GM03348 (cell line): ENCODE measurements at regions not wholly inside any gene's neighbourhood (a gene's known extent, or its start where the extent isn't known, plus 50 kb on each side); places are given as distances from the start of the nearest gene placed in this dataset.

Experiments
- DNase-seq: peaks from one replicate; pipeline ENCODE4 v3.0.0; 2012; ENCODE audit warnings: low spot score

GRCh38 chr20:39266989-39267388 is 304.8 kb downstream of the DHX35 start:
- no peak for DNase-seq

- DNase-seq = peak; percentile 86
Measured at GRCh38 chr20:39264506-39265172, 302.5 kb downstream of the DHX35 start.

- DNase-seq = no peak
Measured at GRCh38 chr20:39263076-39263475, 300.9 kb downstream of the DHX35 start.

GRCh38 chr20:39259808-39260207 is 297.7 kb downstream of the DHX35 start:
- no peak for DNase-seq

GRCh38 chr20:39259010-39259803 is 297.1 kb downstream of the DHX35 start:
- DNase-seq = no peak

- no peak for DNase-seq
Measured at GRCh38 chr20:39258253-39258652, 296.1 kb downstream of the DHX35 start.

- no peak for DNase-seq
Measured at GRCh38 chr20:39253051-39253755, 291.1 kb downstream of the DHX35 start.

- no peak for DNase-seq
Measured at GRCh38 chr20:39252035-39252434, 289.9 kb downstream of the DHX35 start.

- no peak for DNase-seq
Measured at GRCh38 chr20:39249798-39250197, 287.7 kb downstream of the DHX35 start.

- no peak for DNase-seq
Measured at GRCh38 chr20:39248862-39249485, 286.8 kb downstream of the DHX35 start.

GRCh38 chr20:39248171-39248861 is 286.2 kb downstream of the DHX35 start:
- no peak for DNase-seq

GRCh38 chr20:39246436-39246835 is 284.3 kb downstream of the DHX35 start:
- DNase-seq = no peak

- DNase-seq = no peak
Measured at GRCh38 chr20:39245685-39246311, 283.7 kb downstream of the DHX35 start.

GRCh38 chr20:39243962-39244361 is 281.8 kb downstream of the DHX35 start:
- DNase-seq = no peak

- DNase-seq = no peak
Measured at GRCh38 chr20:39242614-39243013, 280.5 kb downstream of the DHX35 start.

- DNase-seq = no peak
Measured at GRCh38 chr20:39234520-39235095, 272.5 kb downstream of the DHX35 start.

GRCh38 chr20:39233755-39234154 is 271.6 kb downstream of the DHX35 start:
- DNase-seq = no peak

GRCh38 chr20:39227416-39227815 is 265.3 kb downstream of the DHX35 start:
- no peak for DNase-seq

- no peak for DNase-seq
Measured at GRCh38 chr20:39225978-39226377, 263.8 kb downstream of the DHX35 start.

GRCh38 chr20:39225536-39225935 is 263.4 kb downstream of the DHX35 start:
- DNase-seq = no peak

- no peak for DNase-seq
Measured at GRCh38 chr20:39222101-39222500, 260.0 kb downstream of the DHX35 start.
